Ovary (tissue), 3 donors: ENCODE measurements at regions not wholly inside any gene's neighbourhood (a gene's known extent, or its start where the extent isn't known, plus 50 kb on each side); places are given as distances from the start of the nearest gene placed in this dataset.

ENCODE experiments used
- CTCF ChIP-seq, 3 donors: fragments of 450-650 bp in 2 of 3; fragments of 200-600 bp in 1 of 3; IDR thresholded peaks; one replicate each; pipeline versions ENCODE4 v1.5.1 to v1.8.0; 2016 to 2022; ENCODE audit warnings: antibody characterized with exemption in 3 of 3, mild to moderate bottlenecking in 1 of 3
- EP300 ChIP-seq: sonication (generic); formaldehyde crosslinking; IDR thresholded peaks from one replicate; pipeline ENCODE4 v1.6.1; 2017; ENCODE audit warnings: antibody characterized with exemption
- POLR2A ChIP-seq: fragments of 450-650 bp; IDR thresholded peaks from one replicate; pipeline ENCODE4 v1.6.1; 2017; ENCODE audit warnings: antibody characterized with exemption, mild to moderate bottlenecking, moderate library complexity
- donor health status: DM: no; HTN: no; CAD: no.

GRCh38 chr13:22095794-22096193, 424.9 kb downstream of the FGF9 start:
- no peak for TF ChIP-seq CTCF (IDR thresholded peaks at IDR 0.05)
- no peak for TF ChIP-seq POLR2A
- no peak for TF ChIP-seq EP300
